ENCODE measurements at regions not wholly inside any gene's neighbourhood (a gene's known extent, or its start where the extent isn't known, plus 50 kb on each side); places are given as distances from the start of the nearest gene placed in this dataset.

- WGBS (ENCODE audit: insufficient coverage, insufficient replicate concordance, low lambda C conversion rate, missing lambda C conversion rate) = 28% methylated on average over 10 of the region's 10 CpGs
- no peak overlapping the region for H3K4me3 ChIP-seq
- no peaks in the 10 kb centered on the region for H4K20me1 ChIP-seq (ENCODE audit: control insufficient read depth, insufficient read depth)
- H3K4me1 ChIP-seq (ENCODE audit: control insufficient read depth, insufficient read depth, low read length) = no peaks in the 10 kb centered on the region
- H3K9ac ChIP-seq (ENCODE audit: control insufficient read depth, insufficient read depth, low read length) = no peak overlapping the region
- H3K4me2 ChIP-seq (ENCODE audit: control insufficient read depth, insufficient read depth) = no peak overlapping the region
- intact Hi-C loops (cut with micrococcal nuclease; ENCODE audit: unreplicated experiment) = no loop called here
- ChIA-PET RAD21 (ENCODE audit: unreplicated experiment) (no interaction called here), CTCF (no interaction called here), POLR2A (no interaction called here), SMC1A (ENCODE audit: uncharacterized antibody, unreplicated experiment) (no interaction called here)
- no peak overlapping the region for H3K27ac ChIP-seq (ENCODE audit: control insufficient read depth, insufficient read depth)
- H3K27me3 ChIP-seq (replicated peaks in 1 of 2; ENCODE audit: control insufficient read depth in 2 of 2, insufficient read depth in 2 of 2, low read length in 1 of 2) = no peaks in the 10 kb centered on the region
- in situ Hi-C loops (cut with MboI) = no loop called here
- FAIRE-seq (no peak), DNase-seq (ENCODE audit: low read depth, low spot score) (no peak), ATAC-seq (no peak)
- H2AFZ ChIP-seq (ENCODE audit: control insufficient read depth, low read depth, low read length) = no peak overlapping the region
- H3K79me2 ChIP-seq (ENCODE audit: control insufficient read depth, insufficient read depth, low read length) = no peaks in the 10 kb centered on the region
- H3K36me3 ChIP-seq (ENCODE audit: control insufficient read depth in 2 of 2, insufficient read depth in 2 of 2, low read length in 1 of 2) = no peaks in the 10 kb centered on the region
- H3K9me3 ChIP-seq (replicated peaks; ENCODE audit: control insufficient read depth, insufficient read depth, low read length) = no peaks in the 10 kb centered on the region; the same call in 2 of the 3 replicates
- BruUV-seq (replicated peaks) = no TSS peak
- TF ChIP-seq REST (IDR thresholded peaks at IDR 0.05; ENCODE audit: low read depth, low read length) (no peak), ZSCAN29 (IDR thresholded peaks at IDR 0.05) (no peak), YY1 (IDR thresholded peaks at IDR 0.05; ENCODE audit: low read depth, low read length) (no peak), IKZF1 (conservative IDR thresholded peaks at IDR 0.05) (no peak), BCL3 (IDR thresholded peaks at IDR 0.05; ENCODE audit: borderline replicate concordance, insufficient read depth, low read depth, low read length, poor library complexity, severe bottlenecking) (no peak), USF1 (IDR thresholded peaks at IDR 0.05; ENCODE audit: borderline replicate concordance, extremely low read length, insufficient read depth, low read depth, low read length) (no peak), SPI1 (IDR thresholded peaks at IDR 0.05; ENCODE audit: borderline replicate concordance, insufficient read depth, low read depth, low read length) (no peak), BMI1 (IDR thresholded peaks at IDR 0.05; ENCODE audit: borderline replicate concordance) (no peak), SREBF2 (IDR thresholded peaks at IDR 0.05; ENCODE audit: low read length) (no peak), TCF7 (IDR thresholded peaks at IDR 0.05; ENCODE audit: borderline replicate concordance) (no peak), IRF3 (IDR thresholded peaks at IDR 0.05) (no peak)
Measured at GRCh38 chr2:240258685-240259084, 118.2 kb upstream of the OTOS start.

Measured in GM12878 (cell line).